ENCODE measurements at regions not wholly inside any gene's neighbourhood (a gene's known extent, or its start where the extent isn't known, plus 50 kb on each side); places are given as distances from the start of the nearest gene placed in this dataset.

DNA sequence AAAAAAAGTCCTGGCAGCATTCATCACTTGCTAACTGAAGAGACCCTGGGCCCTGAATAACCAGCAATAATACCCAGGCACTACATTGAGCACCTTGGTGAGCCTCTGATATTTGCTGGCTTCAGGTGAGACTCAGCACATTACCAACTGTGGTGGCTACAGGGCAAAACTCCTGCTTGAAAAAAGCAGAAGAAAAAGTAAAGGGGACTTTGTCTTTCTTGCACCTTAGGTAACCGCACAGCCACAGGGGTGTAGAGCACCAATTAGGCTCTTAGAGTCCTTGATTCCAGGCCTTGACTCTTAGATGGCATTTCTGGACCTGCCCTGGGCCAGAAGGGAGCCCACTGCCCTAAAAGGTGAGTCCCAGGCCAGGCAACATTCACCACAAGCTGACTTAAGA lies 269.5 kb downstream of the AUH start:
- WGBS, 2 experiments (ENCODE audit: extremely low coverage in 1 of 2, insufficient coverage in 1 of 2, insufficient read length in 1 of 2, insufficient replicate concordance in 2 of 2, low coverage in 1 of 2, low lambda C conversion rate in 2 of 2, missing lambda C conversion rate in 1 of 2) = 90% methylated on average over 1 of the region's 1 CpG; no CpG with 5 or more reads in 1 of the 2 experiments
- no peak overlapping the region for H2BK120ac ChIP-seq (replicated peaks; ENCODE audit: low read depth, low read length)
- no peak for FAIRE-seq
- TF ChIP-seq YY1 (IDR thresholded peaks at IDR 0.05; ENCODE audit: low read depth, low read length) (no peak), FOSL1 (IDR thresholded peaks at IDR 0.05; ENCODE audit: insufficient read depth, low read depth, low read length) (no peak), PHF8 (conservative IDR thresholded peaks at IDR 0.05; ENCODE audit: low read depth, low read length) (no peak), SP4 (IDR thresholded peaks at IDR 0.05; ENCODE audit: low read length) (no peak), SAP30 (IDR thresholded peaks at IDR 0.05; ENCODE audit: insufficient read depth, insufficient replicate concordance, low read length) (no peak), RFX5 (IDR thresholded peaks at IDR 0.05; ENCODE audit: borderline replicate concordance, low read depth, low read length) (no peak)
- TF ChIP-seq, protein P1, sequence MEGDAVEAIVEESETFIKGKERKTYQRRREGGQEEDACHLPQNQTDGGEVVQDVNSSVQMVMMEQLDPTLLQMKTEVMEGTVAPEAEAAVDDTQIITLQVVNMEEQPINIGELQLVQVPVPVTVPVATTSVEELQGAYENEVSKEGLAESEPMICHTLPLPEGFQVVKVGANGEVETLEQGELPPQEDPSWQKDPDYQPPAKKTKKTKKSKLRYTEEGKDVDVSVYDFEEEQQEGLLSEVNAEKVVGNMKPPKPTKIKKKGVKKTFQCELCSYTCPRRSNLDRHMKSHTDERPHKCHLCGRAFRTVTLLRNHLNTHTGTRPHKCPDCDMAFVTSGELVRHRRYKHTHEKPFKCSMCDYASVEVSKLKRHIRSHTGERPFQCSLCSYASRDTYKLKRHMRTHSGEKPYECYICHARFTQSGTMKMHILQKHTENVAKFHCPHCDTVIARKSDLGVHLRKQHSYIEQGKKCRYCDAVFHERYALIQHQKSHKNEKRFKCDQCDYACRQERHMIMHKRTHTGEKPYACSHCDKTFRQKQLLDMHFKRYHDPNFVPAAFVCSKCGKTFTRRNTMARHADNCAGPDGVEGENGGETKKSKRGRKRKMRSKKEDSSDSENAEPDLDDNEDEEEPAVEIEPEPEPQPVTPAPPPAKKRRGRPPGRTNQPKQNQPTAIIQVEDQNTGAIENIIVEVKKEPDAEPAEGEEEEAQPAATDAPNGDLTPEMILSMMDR (IDR thresholded peaks at IDR 0.05; ENCODE audit: control extremely low read depth in 1 of 3, insufficient read depth in 1 of 3, low read depth in 1 of 3, low read length in 3 of 3) = no peak
- TF ChIP-seq, protein P2, sequence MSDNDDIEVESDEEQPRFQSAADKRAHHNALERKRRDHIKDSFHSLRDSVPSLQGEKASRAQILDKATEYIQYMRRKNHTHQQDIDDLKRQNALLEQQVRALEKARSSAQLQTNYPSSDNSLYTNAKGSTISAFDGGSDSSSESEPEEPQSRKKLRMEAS (IDR thresholded peaks at IDR 0.05) = no peak

More for the DNA sequence above, 269.5 kb downstream of the AUH start:
- H3K36me3 ChIP-seq (ENCODE audit: control insufficient read depth in 2 of 4, insufficient read depth in 4 of 4, low read length in 3 of 4) = no peaks in the 10 kb centered on the region
- no peaks in the 10 kb centered on the region for H3K79me1 ChIP-seq (ENCODE audit: low read depth, low read length)
- H2BK5ac ChIP-seq (ENCODE audit: low read depth, low read length) = no peak overlapping the region
- H2AK5ac ChIP-seq (ENCODE audit: low read depth, low read length) = no peak overlapping the region
- no peak overlapping the region for H2BK12ac ChIP-seq (ENCODE audit: low read depth, low read length)
- H4K91ac ChIP-seq (replicated peaks; ENCODE audit: insufficient read length, low read length) = no peak overlapping the region
- H4K20me1 ChIP-seq (replicated peaks in 1 of 2; ENCODE audit: control insufficient read depth in 1 of 2, insufficient read depth in 2 of 2, low read length in 2 of 2) = no peaks in the 10 kb centered on the region
- H3K4ac ChIP-seq (replicated peaks; ENCODE audit: insufficient read length, low read depth, low read length) = no peak overlapping the region
- no peak overlapping the region for H3K18ac ChIP-seq (ENCODE audit: extremely low read depth, low read length)
- no peak overlapping the region for H2BK20ac ChIP-seq (ENCODE audit: low read length)
- no peak overlapping the region for H3K9ac ChIP-seq (replicated peaks in 1 of 4; ENCODE audit: extremely low read depth in 1 of 4, low read depth in 3 of 4, low read length in 3 of 4)
- H3K14ac ChIP-seq (ENCODE audit: insufficient read length) = no peak overlapping the region
- H3K79me2 ChIP-seq (ENCODE audit: control insufficient read depth in 1 of 2, insufficient read depth in 2 of 2, low read length in 2 of 2) = no peaks in the 10 kb centered on the region
- ChIA-PET CTCF (ENCODE audit: partially characterized antibody) (no interaction called here), POLR2A (ENCODE audit: partially characterized antibody) (no interaction called here)
- no peak overlapping the region for H4K5ac ChIP-seq (ENCODE audit: insufficient read length, low read depth, low read length)
- no peaks in the 10 kb centered on the region for H3K23me2 ChIP-seq (ENCODE audit: low read depth, low read length)
- no peaks in the 10 kb centered on the region for H3K27me3 ChIP-seq (replicated peaks in 1 of 4; ENCODE audit: control insufficient read depth in 3 of 4, extremely low read depth in 1 of 4, insufficient read depth in 3 of 4, low read length in 3 of 4)
- H3K9me3 ChIP-seq (ENCODE audit: insufficient read depth in 2 of 2, low read depth in 1 of 2, low read length in 1 of 2) = no peaks in the 10 kb centered on the region
- no peak overlapping the region for H3K23ac ChIP-seq (ENCODE audit: insufficient read length)
- no peak overlapping the region for H2BK15ac ChIP-seq (ENCODE audit: low read length)
- H4K8ac ChIP-seq (ENCODE audit: extremely low read depth, insufficient read depth, low read length) = no peak overlapping the region
- H3K4me1 ChIP-seq (replicated peaks in 1 of 4; ENCODE audit: control insufficient read depth in 3 of 4, insufficient read depth in 4 of 4, low read length in 3 of 4) = no peaks in the 10 kb centered on the region
- no peak overlapping the region for H3K27ac ChIP-seq (ENCODE audit: low read depth, low read length)
- DNase-seq (ENCODE audit: low read depth in 1 of 2, low spot score in 2 of 2) = no peak
- H3K4me3 ChIP-seq (ENCODE audit: extremely low read depth in 1 of 4, insufficient read depth in 2 of 4, low read depth in 3 of 4, low read length in 4 of 4) = no peak overlapping the region
- H3K56ac ChIP-seq (replicated peaks; ENCODE audit: insufficient read length, low read depth, low read length) = no peak overlapping the region
- no peak overlapping the region for H2AFZ ChIP-seq (ENCODE audit: low read length)
- no peak overlapping the region for H3K4me2 ChIP-seq (ENCODE audit: insufficient read depth in 1 of 2, low read depth in 2 of 2, low read length in 2 of 2)
